T-helper 1 cell (primary cell): ENCODE measurements at regions not wholly inside any gene's neighbourhood (a gene's known extent, or its start where the extent isn't known, plus 50 kb on each side); places are given as distances from the start of the nearest gene placed in this dataset.

Experiments
- DNase-seq, 5 donors: peaks; one replicate each; pipeline ENCODE4 v3.0.0-alpha.2; 2012 to 2020

GRCh38 chr16:85413691-85414663 is 199.1 kb upstream of the GSE1 start:
- no peak for DNase-seq

- DNase-seq, result peak in 1 of 5 donors; percentile 4
These were observed 197.7 kb upstream of the GSE1 start for GRCh38 chr16:85415196-85416090.

GRCh38 chr16:85416228-85417109 is 196.7 kb upstream of the GSE1 start:
- DNase-seq, result peak; percentile 44 to 63 (median 56)

- DNase-seq, result peak in 2 of 5 donors; percentile 2 to 7
These were observed 195.8 kb upstream of the GSE1 start for GRCh38 chr16:85417156-85417860.

- DNase-seq, result peak in 2 of 5 donors; percentile 3 to 7
These were observed 194.1 kb upstream of the GSE1 start for GRCh38 chr16:85418978-85419491.

- peak in 1 of 5 donors; percentile 4 for DNase-seq
These were observed 193.4 kb upstream of the GSE1 start for GRCh38 chr16:85419503-85420408.

GRCh38 chr16:85420501-85421337 is 192.4 kb upstream of the GSE1 start:
- peak; percentile 48 to 71 (median 65) for DNase-seq

GRCh38 chr16:85421338-85422195 is 191.6 kb upstream of the GSE1 start:
- peak in 2 of 5 donors; percentile 4 to 10 for DNase-seq

- DNase-seq, result peak in 1 of 5 donors; percentile 3
These were observed 190.9 kb upstream of the GSE1 start for GRCh38 chr16:85422196-85422631.

GRCh38 chr16:85422632-85423550 is 190.2 kb upstream of the GSE1 start:
- peak in 2 of 5 donors; percentile 4 to 10 for DNase-seq

- DNase-seq, result peak in 1 of 5 donors; percentile 9
These were observed 189.5 kb upstream of the GSE1 start for GRCh38 chr16:85423631-85424030.

- DNase-seq, result peak in 1 of 5 donors; percentile 5
These were observed 188.7 kb upstream of the GSE1 start for GRCh38 chr16:85424260-85425073.

- DNase-seq, result peak in 2 of 5 donors; percentile 3 to 4
These were observed 188.0 kb upstream of the GSE1 start for GRCh38 chr16:85425074-85425662.

GRCh38 chr16:85426806-85427205 is 186.3 kb upstream of the GSE1 start:
- no peak for DNase-seq

GRCh38 chr16:85428168-85428898 is 184.8 kb upstream of the GSE1 start:
- peak in 4 of 5 donors; percentile 16 to 34 (median 22) for DNase-seq
